OCI-LY1 (cell line): ENCODE measurements at regions not wholly inside any gene's neighbourhood (a gene's known extent, or its start where the extent isn't known, plus 50 kb on each side); places are given as distances from the start of the nearest gene placed in this dataset.

ENCODE experiments used
- H2AFZ ChIP-seq: fragments of 200-600 bp; sonication (generic), shearing (Covaris generic); 2 replicates; pipeline ENCODE4 v1.6.0; 2014; ENCODE audit warnings: antibody characterized with exemption, mild to moderate bottlenecking, low read length
- H3F3A ChIP-seq: fragments of 200-600 bp; sonication (generic), shearing (Covaris generic); 2 replicates; pipeline ENCODE4 v1.6.0; 2014; ENCODE audit warnings: mild to moderate bottlenecking, antibody characterized with exemption, low read length, moderate library complexity; ENCODE audit not compliant: insufficient read depth
- H3K27ac ChIP-seq: fragments of 200-600 bp; sonication (generic); 2 replicates; pipeline ENCODE4 v1.5.1; 2014; ENCODE audit warnings: low read length, mixed run types, mild to moderate bottlenecking, low read depth; ENCODE audit not compliant: poor library complexity, severe bottlenecking
- H3K27me3 ChIP-seq: fragments of 200-600 bp; sonication (generic); 2 replicates; pipeline ENCODE4 v1.6.0; 2014; ENCODE audit warnings: antibody characterized with exemption, mild to moderate bottlenecking, low read length, moderate library complexity; ENCODE audit not compliant: insufficient read depth
- H3K36me3 ChIP-seq: fragments of 200-600 bp; sonication (generic); 2 replicates; pipeline ENCODE4 v1.6.1; 2014; ENCODE audit warnings: mild to moderate bottlenecking, antibody characterized with exemption, low read length, moderate library complexity, mixed read lengths; ENCODE audit not compliant: insufficient read depth
- H3K4me1 ChIP-seq: fragments of 200-600 bp; sonication (generic); 2 replicates; pipeline ENCODE4 v1.5.1; 2014; ENCODE audit warnings: mild to moderate bottlenecking, low read length, moderate library complexity; ENCODE audit not compliant: insufficient read depth, severe bottlenecking
- H3K4me2 ChIP-seq: fragments of 200-600 bp; sonication (generic), shearing (Covaris generic); 2 replicates; pipeline ENCODE4 v1.6.1; 2014; ENCODE audit warnings: low read length
- H3K4me3 ChIP-seq: fragments of 200-600 bp; sonication (generic); 2 replicates; pipeline ENCODE4 v1.5.1; 2014; ENCODE audit warnings: low read length, low read depth, mild to moderate bottlenecking, mixed read lengths; ENCODE audit not compliant: poor library complexity, severe bottlenecking
- H3K79me2 ChIP-seq: fragments of 200-600 bp; shearing (Covaris generic); 2 replicates; pipeline ENCODE4 v1.6.1; 2016; ENCODE audit warnings: mixed run types, low read length, mixed read lengths; ENCODE audit not compliant: insufficient read depth
- H3K9ac ChIP-seq: fragments of 200-600 bp; sonication (generic), shearing (Covaris generic); 2 replicates; pipeline ENCODE4 v1.6.1; 2014; ENCODE audit warnings: mild to moderate bottlenecking, low read length, mixed read lengths
- H3K9me2 ChIP-seq: fragments of 200-600 bp; sonication (generic), shearing (Covaris generic); 2 replicates; pipeline ENCODE4 v1.6.1; 2014; ENCODE audit warnings: low read depth, mild to moderate bottlenecking, low read length, mixed read lengths
- H3K9me3 ChIP-seq: fragments of 200-600 bp; shearing (Covaris generic); 2 replicates; pipeline ENCODE4 v1.6.1; 2014; ENCODE audit warnings: low read length, mixed read lengths
- H4K20me1 ChIP-seq: fragments of 200-600 bp; sonication (generic), shearing (Covaris generic); 2 replicates; pipeline ENCODE4 v1.6.0; 2016; ENCODE audit warnings: mild to moderate bottlenecking, low read length; ENCODE audit not compliant: insufficient read depth
- EZH2 ChIP-seq: fragments of 200-600 bp; sonication (generic), shearing (Covaris generic); IDR thresholded peaks from 2 replicates; pipeline ENCODE4 v1.8.0; 2017; ENCODE audit warnings: borderline replicate concordance, mixed run types, mild to moderate bottlenecking, antibody characterized with exemption, low read length, moderate library complexity, mixed read lengths
- TF ChIP-seq, protein P1 (sequence below): fragments of 200-600 bp; sonication (generic), shearing (Covaris generic); IDR thresholded peaks from 2 replicates; pipeline ENCODE4 v1.5.1; 2017; ENCODE audit warnings: mild to moderate bottlenecking, antibody characterized with exemption, low read length, moderate library complexity, mixed read lengths

DNA sequence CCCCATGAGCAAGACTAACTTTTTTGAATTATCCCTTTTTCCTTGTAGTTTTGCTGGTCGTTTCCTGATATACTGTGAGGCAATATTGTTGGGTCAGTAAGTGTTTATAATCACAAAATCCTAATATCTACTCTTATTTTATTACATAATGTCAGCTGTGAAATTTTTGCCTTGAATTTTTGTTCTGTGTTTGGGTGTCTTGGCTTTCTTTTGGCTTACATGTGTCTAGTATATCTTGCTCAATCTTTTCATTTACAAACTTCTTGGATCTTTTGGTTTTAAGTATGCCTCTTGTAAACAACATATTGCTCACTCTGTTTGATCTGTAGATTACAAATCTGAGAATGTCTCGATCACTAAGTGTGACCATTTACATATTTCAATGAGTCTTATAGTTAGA is 330.3 kb upstream of the ARGLU1 start:
- no peaks in the 10 kb centered on the region for H3K27me3 ChIP-seq
- no peaks in the 10 kb centered on the region for H4K20me1 ChIP-seq
- TF ChIP-seq EZH2: no peak
- TF ChIP-seq, protein P1, sequence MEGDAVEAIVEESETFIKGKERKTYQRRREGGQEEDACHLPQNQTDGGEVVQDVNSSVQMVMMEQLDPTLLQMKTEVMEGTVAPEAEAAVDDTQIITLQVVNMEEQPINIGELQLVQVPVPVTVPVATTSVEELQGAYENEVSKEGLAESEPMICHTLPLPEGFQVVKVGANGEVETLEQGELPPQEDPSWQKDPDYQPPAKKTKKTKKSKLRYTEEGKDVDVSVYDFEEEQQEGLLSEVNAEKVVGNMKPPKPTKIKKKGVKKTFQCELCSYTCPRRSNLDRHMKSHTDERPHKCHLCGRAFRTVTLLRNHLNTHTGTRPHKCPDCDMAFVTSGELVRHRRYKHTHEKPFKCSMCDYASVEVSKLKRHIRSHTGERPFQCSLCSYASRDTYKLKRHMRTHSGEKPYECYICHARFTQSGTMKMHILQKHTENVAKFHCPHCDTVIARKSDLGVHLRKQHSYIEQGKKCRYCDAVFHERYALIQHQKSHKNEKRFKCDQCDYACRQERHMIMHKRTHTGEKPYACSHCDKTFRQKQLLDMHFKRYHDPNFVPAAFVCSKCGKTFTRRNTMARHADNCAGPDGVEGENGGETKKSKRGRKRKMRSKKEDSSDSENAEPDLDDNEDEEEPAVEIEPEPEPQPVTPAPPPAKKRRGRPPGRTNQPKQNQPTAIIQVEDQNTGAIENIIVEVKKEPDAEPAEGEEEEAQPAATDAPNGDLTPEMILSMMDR: no peak
- H3F3A ChIP-seq: no peaks in the 10 kb centered on the region
- no peak overlapping the region for H2AFZ ChIP-seq
- no peak overlapping the region for H3K4me3 ChIP-seq
- no peak overlapping the region for H3K4me2 ChIP-seq
- H3K36me3 ChIP-seq: no peaks in the 10 kb centered on the region
- no peaks in the 10 kb centered on the region for H3K79me2 ChIP-seq
- H3K27ac ChIP-seq: no peak overlapping the region
- no peaks in the 10 kb centered on the region for H3K9me2 ChIP-seq
- no peaks in the 10 kb centered on the region for H3K4me1 ChIP-seq
- no peaks in the 10 kb centered on the region for H3K9me3 ChIP-seq
- H3K9ac ChIP-seq: no peak overlapping the region

DNA sequence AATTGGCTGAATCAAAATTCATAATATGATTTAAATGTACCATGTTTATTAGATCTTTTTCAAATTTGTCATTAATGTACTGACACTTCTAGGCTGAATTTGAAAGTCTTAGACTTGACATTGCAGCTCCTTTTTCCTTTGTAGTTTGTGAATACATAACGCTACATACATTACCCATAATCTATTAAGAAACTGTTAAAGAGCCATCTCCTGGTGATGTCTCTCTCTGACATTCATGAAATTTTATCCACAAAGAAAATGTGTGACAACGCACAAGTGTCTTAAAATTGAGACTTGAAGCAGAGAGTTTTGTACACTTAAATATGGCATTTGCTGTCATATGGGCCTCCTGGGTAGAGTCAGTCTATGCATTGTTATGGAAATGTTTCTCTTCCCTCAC is 320.2 kb upstream of the ARGLU1 start:
- Histone ChIP-seq H2AFZ (no peak overlapping the region), H3F3A (no peaks in the 10 kb centered on the region), H3K4me2 (no peak overlapping the region), H3K4me1 (no peaks in the 10 kb centered on the region), H3K9me3 (no peaks in the 10 kb centered on the region), H3K27ac (no peak overlapping the region), H3K27me3 (no peaks in the 10 kb centered on the region), H3K4me3 (no peak overlapping the region), H4K20me1 (no peaks in the 10 kb centered on the region), H3K36me3 (no peaks in the 10 kb centered on the region), H3K79me2 (no peaks in the 10 kb centered on the region), H3K9me2 (no peaks in the 10 kb centered on the region), H3K9ac (no peak overlapping the region)
- TF ChIP-seq EZH2: no peak
- TF ChIP-seq, protein P1: no peak

DNA sequence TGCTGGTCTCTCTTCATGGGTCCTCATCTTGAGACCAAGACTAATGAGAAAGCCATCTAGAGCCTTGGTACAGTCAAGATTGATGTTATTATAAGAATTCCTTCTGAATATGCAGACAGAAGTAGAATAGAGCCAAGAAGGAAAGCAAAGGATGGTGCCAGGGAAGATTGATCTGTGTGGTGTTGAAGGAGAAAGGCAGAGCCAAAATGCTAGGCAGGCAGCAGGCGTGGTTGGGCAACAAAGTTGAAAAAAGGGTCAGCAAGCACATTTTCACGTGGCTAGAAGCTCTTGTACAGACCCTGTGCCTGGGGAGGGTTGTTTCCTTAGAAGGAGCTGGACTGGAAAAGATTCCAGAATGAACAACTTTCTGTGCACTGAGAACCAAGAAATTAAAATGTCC is 319.7 kb upstream of the ARGLU1 start:
- Histone ChIP-seq H3K36me3 (no peaks in the 10 kb centered on the region), H3K9ac (no peak overlapping the region), H3K27ac (no peak overlapping the region), H3K27me3 (no peaks in the 10 kb centered on the region), H3K4me2 (no peak overlapping the region), H3K4me1 (no peaks in the 10 kb centered on the region), H2AFZ (no peak overlapping the region), H3K9me2 (no peaks in the 10 kb centered on the region), H3K9me3 (no peaks in the 10 kb centered on the region), H4K20me1 (no peaks in the 10 kb centered on the region), H3K4me3 (no peak overlapping the region), H3K79me2 (no peaks in the 10 kb centered on the region), H3F3A (no peaks in the 10 kb centered on the region)
- no peak for TF ChIP-seq EZH2
- TF ChIP-seq, protein P1: no peak
